ENCODE measurements at regions not wholly inside any gene's neighbourhood (a gene's known extent, or its start where the extent isn't known, plus 50 kb on each side); places are given as distances from the start of the nearest gene placed in this dataset.

GRCh38 chr9:88198341-88198807, 60.1 kb upstream of the SPATA31C2 start:
- Mint-ChIP-seq H3K27ac (no peak overlapping the region), H3K9me3 (no peaks in the 10 kb centered on the region), H3K4me1 (no peaks in the 10 kb centered on the region), H3K36me3 (ENCODE audit: low read depth) (no peaks in the 10 kb centered on the region), H3K27me3 (peaks cover 23% of the 10 kb centered on the region), H3K4me3 (no peak overlapping the region)
- no peak for DNase-seq
- ChIA-PET CTCF (no interaction called here), POLR2A (no interaction called here)

DNA sequence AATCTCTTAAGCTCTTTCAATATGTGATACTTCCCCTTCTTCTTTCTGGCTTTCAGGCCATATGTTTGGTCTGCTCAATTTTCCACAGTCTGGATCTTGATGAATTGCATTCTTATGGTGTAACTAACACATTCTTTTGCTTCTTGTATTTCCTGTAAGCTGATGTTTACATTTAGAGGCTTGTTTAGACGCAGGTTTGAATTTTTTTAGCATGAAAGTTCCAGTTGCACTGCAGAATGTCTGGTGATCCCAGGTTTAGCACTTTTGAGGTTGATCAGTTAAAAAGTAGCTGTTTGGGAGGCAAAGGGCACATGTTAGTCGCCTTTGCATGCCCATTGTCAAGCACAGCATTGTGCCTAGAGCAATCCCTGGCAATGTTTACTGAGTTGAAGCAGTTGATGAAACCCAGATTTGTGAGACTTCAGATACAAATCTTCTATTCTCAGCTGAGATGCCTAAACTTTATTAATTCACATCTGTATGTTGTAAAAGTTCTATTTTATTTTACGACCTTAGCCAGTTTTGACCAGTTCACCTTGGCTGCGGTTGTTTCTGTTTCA, 59.6 kb upstream of the SPATA31C2 start:
- H3K27me3 Mint-ChIP-seq, result peaks cover 26% of the 10 kb centered on the region
- no peak for DNase-seq
- ChIA-PET CTCF (no interaction called here), POLR2A (no interaction called here)
- H3K4me3 Mint-ChIP-seq, result no peak overlapping the region
- no peaks in the 10 kb centered on the region for H3K4me1 Mint-ChIP-seq
- H3K27ac Mint-ChIP-seq, result no peak overlapping the region
- no peaks in the 10 kb centered on the region for H3K36me3 Mint-ChIP-seq (ENCODE audit: low read depth)
- no peaks in the 10 kb centered on the region for H3K9me3 Mint-ChIP-seq

GRCh38 chr9:88197016-88197415, 58.7 kb upstream of the SPATA31C2 start:
- peaks cover 30% of the 10 kb centered on the region for H3K27me3 Mint-ChIP-seq
- H3K4me1 Mint-ChIP-seq, result no peaks in the 10 kb centered on the region
- H3K36me3 Mint-ChIP-seq (ENCODE audit: low read depth), result no peaks in the 10 kb centered on the region
- ChIA-PET POLR2A (no interaction called here), CTCF (no interaction called here)
- no peak overlapping the region for H3K27ac Mint-ChIP-seq
- H3K9me3 Mint-ChIP-seq, result no peaks in the 10 kb centered on the region
- H3K4me3 Mint-ChIP-seq, result no peak overlapping the region
- no peak for DNase-seq

GRCh38 chr9:88196142-88196790, 58.0 kb upstream of the SPATA31C2 start:
- no peaks in the 10 kb centered on the region for H3K9me3 Mint-ChIP-seq
- ChIA-PET POLR2A (no interaction called here), CTCF (no interaction called here)
- no peak overlapping the region for H3K4me3 Mint-ChIP-seq
- no peak overlapping the region for H3K27ac Mint-ChIP-seq
- peaks cover 28% of the 10 kb centered on the region for H3K27me3 Mint-ChIP-seq
- H3K4me1 Mint-ChIP-seq, result no peaks in the 10 kb centered on the region
- H3K36me3 Mint-ChIP-seq (ENCODE audit: low read depth), result no peaks in the 10 kb centered on the region
- DNase-seq, result no peak

DNA sequence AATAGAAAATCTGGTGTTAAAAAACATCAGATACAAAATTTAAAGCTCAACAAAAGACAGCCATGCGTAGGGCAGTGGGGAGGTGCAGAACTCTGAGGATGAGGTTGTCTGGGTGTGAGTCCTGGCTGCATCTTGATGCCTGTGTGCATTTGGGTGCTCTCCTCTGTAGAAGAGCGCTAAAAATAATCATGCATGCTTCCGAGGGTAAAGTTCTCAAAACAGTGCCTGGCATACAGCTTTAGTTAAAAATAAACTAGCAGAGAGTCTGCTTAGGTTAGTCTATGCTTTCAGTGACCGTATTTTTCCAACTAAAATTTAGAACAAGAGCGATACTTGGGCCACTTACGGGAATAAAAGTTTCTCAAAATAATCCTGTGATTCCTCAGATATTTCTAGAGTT, 55.5 kb upstream of the SPATA31C2 start:
- Mint-ChIP-seq H3K27me3 (peaks cover 39% of the 10 kb centered on the region), H3K36me3 (ENCODE audit: low read depth) (no peaks in the 10 kb centered on the region), H3K4me1 (no peaks in the 10 kb centered on the region), H3K9me3 (no peaks in the 10 kb centered on the region), H3K4me3 (no peak overlapping the region), H3K27ac (no peak overlapping the region)
- POLR2A ChIA-PET, result no interaction called here
- CTCF ChIA-PET, result no interaction called here
- DNase-seq, result no peak

DNA sequence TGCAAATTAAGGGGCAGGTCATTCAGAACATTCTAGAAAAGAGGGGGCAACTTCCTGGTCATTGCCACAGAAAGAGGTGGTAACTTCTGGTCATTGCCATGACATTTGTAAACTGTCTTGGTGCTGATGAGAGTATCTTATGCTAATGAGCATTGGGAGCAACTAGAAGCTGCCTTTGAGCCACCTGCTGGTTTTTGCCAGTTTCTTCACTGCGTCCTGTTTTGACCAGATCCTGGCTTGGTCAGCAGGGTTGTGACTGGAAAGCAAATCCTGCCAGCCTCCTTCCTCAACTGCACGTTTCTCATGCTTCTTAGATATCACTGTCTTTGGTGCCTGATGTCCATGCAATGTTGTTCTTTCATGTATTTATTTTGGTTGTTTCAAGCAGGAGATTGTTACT, 53.2 kb upstream of the SPATA31C2 start:
- H3K27ac Mint-ChIP-seq, result no peak overlapping the region
- no peak overlapping the region for H3K4me3 Mint-ChIP-seq
- POLR2A ChIA-PET, result no interaction called here
- DNase-seq, result no peak
- H3K4me1 Mint-ChIP-seq, result no peaks in the 10 kb centered on the region
- H3K9me3 Mint-ChIP-seq, result no peaks in the 10 kb centered on the region
- H3K36me3 Mint-ChIP-seq (ENCODE audit: low read depth), result no peaks in the 10 kb centered on the region
- peaks cover 36% of the 10 kb centered on the region for H3K27me3 Mint-ChIP-seq
- CTCF ChIA-PET, result no interaction called here

GRCh38 chr9:88189371-88189770, 51.1 kb upstream of the SPATA31C2 start:
- POLR2A ChIA-PET, result no interaction called here

More at GRCh38 chr9:88189371-88189770, 51.1 kb upstream of the SPATA31C2 start:
- Mint-ChIP-seq H3K27ac (no peak overlapping the region), H3K36me3 (ENCODE audit: low read depth) (no peaks in the 10 kb centered on the region), H3K4me1 (no peaks in the 10 kb centered on the region), H3K4me3 (no peak overlapping the region), H3K9me3 (no peaks in the 10 kb centered on the region), H3K27me3 (peaks cover 39% of the 10 kb centered on the region)
- no peak for DNase-seq
- CTCF ChIA-PET, result no interaction called here
